Aorta (tissue), 5 donors: ENCODE measurements at regions not wholly inside any gene's neighbourhood (a gene's known extent, or its start where the extent isn't known, plus 50 kb on each side); places are given as distances from the start of the nearest gene placed in this dataset.

Source experiments
- ATAC-seq: fragments of 200-7000 bp; cut with Tn5 transposase; one replicate; pipeline ENCODE4 v1.9.1; 2022; ENCODE audit warnings: moderate library complexity; ENCODE audit not compliant: low FRiP score
- DNase-seq, 2 donors: peaks; one replicate each; pipeline ENCODE4 v3.0.0-alpha.2; 2020
- H3K27ac ChIP-seq, 2 donors: one replicate each; pipeline ENCODE4 v1.5.1; 2013; ENCODE audit warnings: low read length in 2 of 2, mild to moderate bottlenecking in 2 of 2, moderate library complexity in 2 of 2, control low read depth in 1 of 2, inconsistent platforms in 1 of 2, low read depth in 1 of 2
- H3K27me3 ChIP-seq, 2 donors: one replicate each; pipeline ENCODE4 v1.6.1; 2013; ENCODE audit warnings: control low read depth in 1 of 2, low read length in 1 of 2, mild to moderate bottlenecking in 1 of 2, moderate library complexity in 1 of 2; ENCODE audit not compliant: insufficient read depth in 2 of 2, control insufficient read depth in 1 of 2
- H3K36me3 ChIP-seq, 2 donors: one replicate each; pipeline ENCODE4 v1.6.1; 2013; ENCODE audit warnings: control low read depth in 1 of 2, low read length in 1 of 2, mild to moderate bottlenecking in 1 of 2; ENCODE audit not compliant: insufficient read depth in 2 of 2, control insufficient read depth in 1 of 2
- H3K4me1 ChIP-seq, 2 donors: one replicate each; pipeline ENCODE4 v1.6.1; 2013; ENCODE audit warnings: low read length in 2 of 2, control low read depth in 1 of 2, mild to moderate bottlenecking in 1 of 2, moderate library complexity in 1 of 2; ENCODE audit not compliant: insufficient read depth in 2 of 2, control insufficient read depth in 1 of 2
- H3K4me3 ChIP-seq, 2 donors: one replicate each; pipeline ENCODE4 v1.5.1; 2013; ENCODE audit warnings: low read length in 2 of 2, control low read depth in 1 of 2, mild to moderate bottlenecking in 1 of 2
- H3K9me3 ChIP-seq: one replicate; pipeline ENCODE4 v1.6.1; 2013; ENCODE audit warnings: mild to moderate bottlenecking, low read length; ENCODE audit not compliant: control insufficient read depth
- WGBS, 2 donors: extraction: QIAGEN DNeasy Blood & Tissue Kit; methylation state at CpG; one replicate each; pipeline ENCODE4 v1.1.7; 2013; 5-methylcytosine and 5-hydroxymethylcytosine counted together
- intact Hi-C, 2 donors: fragments of 100-400 bp; cut with DNase I; formaldehyde crosslinking; loops; one replicate each; pipeline versions ENCODE4 v1.14.2 to v1.15.0; 2022
- donor health status: healthy with polysubstance abuse.
- donor health status: Bipolar disorder and iron deficiency.
- donor health status: DM: no; HTN: no; CAD: no.
- donor health status: DM: no; HTN: no; CAD: no.
- donor health status: DM: yes; HTN: yes; CAD: no.

- Histone ChIP-seq H3K4me3 (no peak overlapping the region), H3K27ac (no peak overlapping the region), H3K27me3 (no peaks in the 10 kb centered on the region), H3K9me3 (no peaks in the 10 kb centered on the region), H3K36me3 (no peaks in the 10 kb centered on the region), H3K4me1 (no peaks in the 10 kb centered on the region)
- DNase-seq, result no peak
- 86 to 87% methylated on average over 11 of the region's 11 CpGs for WGBS, 2 donors
- intact Hi-C loops, result no loop called here
- no peak for ATAC-seq
These were observed 297.1 kb downstream of the SATB1 start for GRCh38 chr3:18127859-18128681.

- no peaks in the 10 kb centered on the region for H3K4me1 ChIP-seq
- H3K4me3 ChIP-seq, result no peak overlapping the region
- no peaks in the 10 kb centered on the region for H3K9me3 ChIP-seq
- 73 to 75% methylated on average over 3 of the region's 3 CpGs for WGBS, 2 donors
- no peak overlapping the region for H3K27ac ChIP-seq
- H3K27me3 ChIP-seq, result no peaks in the 10 kb centered on the region
- intact Hi-C loops, result no loop called here
- no peaks in the 10 kb centered on the region for H3K36me3 ChIP-seq
- DNase-seq (no peak), ATAC-seq (no peak)
These were observed 297.8 kb downstream of the SATB1 start for GRCh38 chr3:18127174-18127858.

DNA sequence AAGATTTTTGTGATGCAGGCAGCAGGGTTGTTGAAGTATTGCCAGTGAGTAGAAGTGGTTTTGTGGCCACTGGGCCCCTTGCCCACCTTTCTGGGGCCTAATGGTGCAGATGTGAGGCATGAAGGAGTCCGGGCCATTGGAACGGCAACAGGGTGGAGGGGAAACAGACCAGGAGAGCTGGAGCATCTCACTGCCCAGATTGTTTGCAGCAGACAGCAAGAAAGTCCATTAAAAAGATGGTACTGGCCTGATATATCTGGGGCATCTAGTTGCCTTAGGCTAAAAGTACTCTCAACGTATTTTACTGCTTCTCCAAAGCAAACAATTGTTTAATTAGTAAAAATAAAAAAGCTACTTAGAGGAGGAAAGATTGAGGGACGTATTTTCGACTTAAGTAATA lies 298.4 kb downstream of the SATB1 start:
- WGBS, 2 donors, result 77 to 86% methylated on average over 5 of the region's 5 CpGs
- H3K4me3 ChIP-seq, result no peak overlapping the region
- intact Hi-C loops, result no loop called here
- H3K4me1 ChIP-seq, result no peaks in the 10 kb centered on the region
- ATAC-seq (no peak), DNase-seq (no peak)
- no peaks in the 10 kb centered on the region for H3K27me3 ChIP-seq
- H3K27ac ChIP-seq, result no peak overlapping the region
- H3K9me3 ChIP-seq, result no peaks in the 10 kb centered on the region
- H3K36me3 ChIP-seq, result no peaks in the 10 kb centered on the region

- no peak overlapping the region for H3K27ac ChIP-seq
- no peaks in the 10 kb centered on the region for H3K27me3 ChIP-seq
- intact Hi-C loops, result no loop called here
- 84% methylated on average over 5 of the region's 5 CpGs for WGBS, 2 donors
- H3K9me3 ChIP-seq, result peaks cover 2% of the 10 kb centered on the region
- no peak for DNase-seq
- H3K4me1 ChIP-seq, result no peaks in the 10 kb centered on the region
- H3K4me3 ChIP-seq, result no peak overlapping the region
- no peak for ATAC-seq
- H3K36me3 ChIP-seq, result no peaks in the 10 kb centered on the region
These were observed 300.6 kb downstream of the SATB1 start for GRCh38 chr3:18124501-18124900.

GRCh38 chr3:18122264-18122663 lies 302.9 kb downstream of the SATB1 start:
- Histone ChIP-seq H3K4me3 (no peak overlapping the region), H3K36me3 (no peaks in the 10 kb centered on the region), H3K27me3 (no peaks in the 10 kb centered on the region), H3K9me3 (peaks cover 2% of the 10 kb centered on the region), H3K27ac (no peak overlapping the region), H3K4me1 (no peaks in the 10 kb centered on the region)
- DNase-seq (no peak), ATAC-seq (no peak)
- WGBS, 2 donors, result 82 to 85% methylated on average over 2 of the region's 2 CpGs
- intact Hi-C loops, result no loop called here

GRCh38 chr3:18121020-18121419 lies 304.1 kb downstream of the SATB1 start:
- intact Hi-C loops, result no loop called here
- Histone ChIP-seq H3K4me1 (no peaks in the 10 kb centered on the region), H3K9me3 (peaks cover 2% of the 10 kb centered on the region), H3K4me3 (no peak overlapping the region), H3K27me3 (no peaks in the 10 kb centered on the region), H3K27ac (no peak overlapping the region), H3K36me3 (no peaks in the 10 kb centered on the region)
- DNase-seq (no peak), ATAC-seq (no peak)
- WGBS, 2 donors, result 86 to 92% methylated on average over 2 of the region's 2 CpGs

DNA sequence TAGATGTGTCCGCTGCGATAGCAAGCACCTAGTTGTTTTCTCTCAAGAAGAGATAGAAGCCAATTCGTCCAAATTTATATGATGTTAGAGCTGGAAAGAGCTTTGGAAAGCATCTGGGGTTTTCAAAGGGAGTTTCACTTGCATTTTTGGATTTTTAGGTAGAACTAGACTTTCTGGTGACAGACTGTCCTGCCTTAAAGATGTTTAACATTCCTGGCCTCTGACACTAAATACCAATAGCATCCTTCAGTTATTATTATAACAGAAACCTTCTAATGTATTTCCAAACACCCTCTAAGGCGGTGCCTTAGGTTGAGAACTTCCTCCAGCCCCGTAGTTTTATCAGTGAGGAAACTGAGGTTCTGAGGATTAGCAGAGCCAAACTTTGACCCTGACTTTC lies 305.3 kb downstream of the SATB1 start:
- intact Hi-C loops, result no loop called here
- Histone ChIP-seq H3K36me3 (no peaks in the 10 kb centered on the region), H3K27me3 (no peaks in the 10 kb centered on the region), H3K9me3 (peaks cover 2% of the 10 kb centered on the region), H3K27ac (no peak overlapping the region), H3K4me1 (no peaks in the 10 kb centered on the region), H3K4me3 (no peak overlapping the region)
- ATAC-seq, result no peak
- WGBS, 2 donors, result 57 to 64% methylated on average over 5 of the region's 5 CpGs
- DNase-seq, result no peak

- Histone ChIP-seq H3K4me3 (no peak overlapping the region), H3K36me3 (no peaks in the 10 kb centered on the region), H3K27ac (no peak overlapping the region), H3K9me3 (no peaks in the 10 kb centered on the region), H3K27me3 (no peaks in the 10 kb centered on the region), H3K4me1 (no peaks in the 10 kb centered on the region)
- DNase-seq, result no peak
- 85 to 88% methylated on average over 4 of the region's 4 CpGs for WGBS, 2 donors
- intact Hi-C loops, result no loop called here
- no peak for ATAC-seq
These were observed 310.2 kb downstream of the SATB1 start for GRCh38 chr3:18114894-18115293.

DNA sequence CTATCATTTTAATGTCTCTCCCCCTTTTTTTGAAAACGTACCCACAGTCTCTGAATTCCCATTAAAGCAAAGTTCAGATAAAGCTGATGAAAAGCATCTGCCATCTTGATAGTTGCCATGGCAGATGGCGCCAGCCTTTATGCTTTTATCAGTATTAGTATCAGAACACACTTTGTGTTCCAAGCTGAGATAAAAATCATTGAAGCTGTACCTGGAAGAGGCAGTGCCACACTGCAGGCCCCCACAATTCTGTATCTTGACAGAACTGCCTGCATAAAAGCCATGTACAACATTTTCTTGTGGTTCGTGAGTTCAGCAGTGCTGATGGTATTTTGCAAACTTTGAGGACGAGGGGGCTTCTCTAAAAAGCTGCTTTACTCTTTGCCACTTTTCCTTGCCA lies 311.7 kb downstream of the SATB1 start:
- WGBS, 2 donors, result 60 to 63% methylated on average over 4 of the region's 4 CpGs
- Histone ChIP-seq H3K27ac (no peak overlapping the region), H3K4me3 (no peak overlapping the region), H3K4me1 (no peaks in the 10 kb centered on the region), H3K36me3 (no peaks in the 10 kb centered on the region), H3K9me3 (no peaks in the 10 kb centered on the region), H3K27me3 (no peaks in the 10 kb centered on the region)
- no peak for DNase-seq
- intact Hi-C loops, result no loop called here
- ATAC-seq, result no peak
